ENCODE measurements at regions not wholly inside any gene's neighbourhood (a gene's known extent, or its start where the extent isn't known, plus 50 kb on each side); places are given as distances from the start of the nearest gene placed in this dataset.

DNA sequence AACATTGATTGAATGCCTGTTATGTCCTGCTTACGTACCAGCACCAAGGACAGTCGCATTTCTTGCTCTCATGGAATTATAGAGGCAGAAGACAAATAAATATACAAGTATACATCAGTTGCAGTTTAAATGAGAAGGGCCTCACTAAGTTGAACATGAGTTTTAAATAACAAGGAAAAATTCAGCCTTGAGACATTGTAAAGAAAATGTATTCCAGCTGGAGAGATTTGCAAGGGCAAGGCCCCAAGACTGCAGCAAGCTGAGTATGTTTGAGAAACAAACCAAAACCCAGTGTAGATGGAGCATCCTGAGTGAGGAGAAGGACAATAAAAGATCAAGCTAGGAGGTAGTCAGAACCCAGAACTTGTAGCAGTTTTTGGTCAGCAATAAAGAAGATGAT lies 123.2 kb upstream of the BMP5 start:
- TF ChIP-seq, protein P1, sequence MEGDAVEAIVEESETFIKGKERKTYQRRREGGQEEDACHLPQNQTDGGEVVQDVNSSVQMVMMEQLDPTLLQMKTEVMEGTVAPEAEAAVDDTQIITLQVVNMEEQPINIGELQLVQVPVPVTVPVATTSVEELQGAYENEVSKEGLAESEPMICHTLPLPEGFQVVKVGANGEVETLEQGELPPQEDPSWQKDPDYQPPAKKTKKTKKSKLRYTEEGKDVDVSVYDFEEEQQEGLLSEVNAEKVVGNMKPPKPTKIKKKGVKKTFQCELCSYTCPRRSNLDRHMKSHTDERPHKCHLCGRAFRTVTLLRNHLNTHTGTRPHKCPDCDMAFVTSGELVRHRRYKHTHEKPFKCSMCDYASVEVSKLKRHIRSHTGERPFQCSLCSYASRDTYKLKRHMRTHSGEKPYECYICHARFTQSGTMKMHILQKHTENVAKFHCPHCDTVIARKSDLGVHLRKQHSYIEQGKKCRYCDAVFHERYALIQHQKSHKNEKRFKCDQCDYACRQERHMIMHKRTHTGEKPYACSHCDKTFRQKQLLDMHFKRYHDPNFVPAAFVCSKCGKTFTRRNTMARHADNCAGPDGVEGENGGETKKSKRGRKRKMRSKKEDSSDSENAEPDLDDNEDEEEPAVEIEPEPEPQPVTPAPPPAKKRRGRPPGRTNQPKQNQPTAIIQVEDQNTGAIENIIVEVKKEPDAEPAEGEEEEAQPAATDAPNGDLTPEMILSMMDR (IDR thresholded peaks at IDR 0.05; ENCODE audit: low read depth, low read length, poor library complexity, severe bottlenecking): no peak
- TF ChIP-seq EZH2phosphoT487 (IDR thresholded peaks at IDR 0.05; ENCODE audit: borderline replicate concordance, low read length): no peak
